Activated CD8-positive, alpha-beta T cell treated with anti-CD3 and anti-CD28 coated beads for 36 hours (primary cell): ENCODE measurements at regions not wholly inside any gene's neighbourhood (a gene's known extent, or its start where the extent isn't known, plus 50 kb on each side); places are given as distances from the start of the nearest gene placed in this dataset.

Source experiments
- ATAC-seq: fragments of 200-7000 bp; cut with Tn5 transposase; one replicate; pipeline ENCODE4 v1.10.0; 2021; ENCODE audit warnings: mild to moderate bottlenecking, moderate library complexity
- CTCF ChIA-PET: fragments of 350-600 bp; sonication (Branson Sonifier 250); formaldehyde crosslinking; loops from one replicate; lab custom pipeline; 2021; ENCODE audit warnings: antibody characterized with exemption; lab: Charles Lee
- POLR2A ChIA-PET: fragments of 350-600 bp; sonication (Branson Sonifier 250); formaldehyde crosslinking; loops from one replicate; lab custom pipeline; 2021; ENCODE audit warnings: antibody characterized with exemption; lab: Charles Lee
- DNase-seq: peaks from one replicate; pipeline ENCODE4 v3.0.0-alpha.2; 2020
- H3K27ac Mint-ChIP-seq: one replicate; pipeline ENCODE4 v1.8.0; 2021; ENCODE audit warnings: mild to moderate bottlenecking, mixed read lengths
- H3K27me3 Mint-ChIP-seq: one replicate; pipeline ENCODE4 v1.8.0; 2021; ENCODE audit warnings: mixed read lengths
- H3K36me3 Mint-ChIP-seq: one replicate; pipeline ENCODE4 v1.8.0; 2021; ENCODE audit warnings: low read depth, mixed read lengths
- H3K4me1 Mint-ChIP-seq: one replicate; pipeline ENCODE4 v1.8.0; 2021; ENCODE audit warnings: low read depth, mixed read lengths
- H3K4me3 Mint-ChIP-seq: one replicate; pipeline ENCODE4 v1.8.0; 2021; ENCODE audit warnings: mild to moderate bottlenecking, moderate library complexity, mixed read lengths
- H3K9me3 Mint-ChIP-seq: one replicate; pipeline ENCODE4 v1.8.0; 2021; ENCODE audit warnings: mixed read lengths
- CTCF ChIP-seq: fragments of 200-600 bp; IDR thresholded peaks from one replicate; pipeline ENCODE4 v1.8.0; 2022; ENCODE audit warnings: antibody characterized with exemption, mild to moderate bottlenecking
- intact Hi-C: fragments of 100-400 bp; cut with micrococcal nuclease; formaldehyde crosslinking; loops from one replicate; pipeline ENCODE4 v1.10.0; 2022

- no peak overlapping the region for H3K4me3 Mint-ChIP-seq
- DNase-seq (no peak), ATAC-seq (no peak)
- TF ChIP-seq CTCF = no peak
- H3K36me3 Mint-ChIP-seq = peaks cover 6% of the 10 kb centered on the region
- no peak overlapping the region for H3K27ac Mint-ChIP-seq
- POLR2A ChIA-PET = no interaction called here
- peaks cover 13% of the 10 kb centered on the region for H3K4me1 Mint-ChIP-seq
- CTCF ChIA-PET = interaction anchor here (0.6 to 4.7 kb wide), 4 partner anchors 7 to 398 kb away, joined by 3 to 56 read pairs (median 40); no protein-coding TSS in a partner anchor
- peaks cover 13% of the 10 kb centered on the region for H3K9me3 Mint-ChIP-seq
- H3K27me3 Mint-ChIP-seq = no peaks in the 10 kb centered on the region
- intact Hi-C loops = loop anchor here (5.0 kb wide), 1 partner anchor 360 kb away; no protein-coding TSS in a partner anchor
These were observed 90.8 kb downstream of the HHIPL2 start for GRCh38 chr1:222457084-222457483.

- Mint-ChIP-seq H3K27ac (peak overlapping the region; percentile 22), H3K27me3 (no peaks in the 10 kb centered on the region), H3K4me3 (no peak overlapping the region), H3K36me3 (peaks cover 6% of the 10 kb centered on the region), H3K4me1 (peaks cover 13% of the 10 kb centered on the region), H3K9me3 (peaks cover 13% of the 10 kb centered on the region)
- ATAC-seq = peak; percentile 97
- ChIA-PET CTCF (interaction anchor here (0.6 to 4.7 kb wide), 89 partner anchors 9 to 1193 kb away, joined by 3 to 56 read pairs (median 3); partner anchors contain the start of gene DUSP10), POLR2A (interaction anchor here (0.7 to 1.0 kb wide), 2 partner anchors 10 to 756 kb away, joined by 3 read pairs; no protein-coding TSS in a partner anchor)
- TF ChIP-seq CTCF = peak; percentile 92
- peak; percentile 90 for DNase-seq
- intact Hi-C loops = loop anchor here (5.0 kb wide), 1 partner anchor 358 kb away; no protein-coding TSS in a partner anchor
These were observed 92.6 kb downstream of the HHIPL2 start for GRCh38 chr1:222455188-222455879.

GRCh38 chr1:222454782-222455181 lies 93.1 kb downstream of the HHIPL2 start:
- no peak overlapping the region for H3K4me3 Mint-ChIP-seq
- peaks cover 13% of the 10 kb centered on the region for H3K9me3 Mint-ChIP-seq
- H3K4me1 Mint-ChIP-seq = peaks cover 13% of the 10 kb centered on the region
- ATAC-seq (peak; percentile 22), DNase-seq (no peak)
- TF ChIP-seq CTCF = no peak
- ChIA-PET CTCF (interaction anchor here (0.7 to 4.7 kb wide), 57 partner anchors 10 to 1192 kb away, joined by 3 to 56 read pairs (median 5); partner anchors contain the start of gene DUSP10), POLR2A (no interaction called here)
- H3K27me3 Mint-ChIP-seq = no peaks in the 10 kb centered on the region
- H3K27ac Mint-ChIP-seq = peak overlapping the region; percentile 11
- intact Hi-C loops = loop anchor here (5.0 kb wide), 1 partner anchor 357 kb away; no protein-coding TSS in a partner anchor
- H3K36me3 Mint-ChIP-seq = peaks cover 6% of the 10 kb centered on the region

- Mint-ChIP-seq H3K4me1 (peaks cover 13% of the 10 kb centered on the region), H3K36me3 (peaks cover 6% of the 10 kb centered on the region), H3K9me3 (peaks cover 13% of the 10 kb centered on the region), H3K27me3 (no peaks in the 10 kb centered on the region), H3K27ac (no peak overlapping the region), H3K4me3 (no peak overlapping the region)
- no peak for ATAC-seq
- POLR2A ChIA-PET = no interaction called here
- intact Hi-C loops = no loop called here
- CTCF ChIA-PET = interaction anchor here (0.7 to 4.7 kb wide), 26 partner anchors 9 to 976 kb away, joined by 3 to 56 read pairs (median 6); partner anchors contain the start of gene DUSP10
- DNase-seq = no peak
- no peak for TF ChIP-seq CTCF
These were observed 93.7 kb downstream of the HHIPL2 start for GRCh38 chr1:222454186-222454585.

- intact Hi-C loops = no loop called here
- DNase-seq = no peak
- POLR2A ChIA-PET = no interaction called here
- Mint-ChIP-seq H3K36me3 (no peaks in the 10 kb centered on the region), H3K4me3 (no peak overlapping the region), H3K27ac (no peak overlapping the region), H3K9me3 (peaks cover 4% of the 10 kb centered on the region), H3K4me1 (peaks cover 13% of the 10 kb centered on the region), H3K27me3 (no peaks in the 10 kb centered on the region)
- no peak for TF ChIP-seq CTCF
- ATAC-seq = no peak
- CTCF ChIA-PET = interaction anchor here (1.1 to 2.0 kb wide), 2 partner anchors 13 to 356 kb away, joined by 4 to 6 read pairs; no protein-coding TSS in a partner anchor
These were observed 95.9 kb downstream of the HHIPL2 start for GRCh38 chr1:222452031-222452430.
